Nephron (organoid): ENCODE measurements at regions not wholly inside any gene's neighbourhood (a gene's known extent, or its start where the extent isn't known, plus 50 kb on each side); places are given as distances from the start of the nearest gene placed in this dataset.

Experiments used
- H3K27ac Mint-ChIP-seq, 3 experiments: 2 replicates each; pipeline ENCODE4 v1.8.0; 2020; ENCODE audit warnings: mixed read lengths in 3 of 3, mild to moderate bottlenecking in 2 of 3, moderate library complexity in 1 of 3
- H3K27me3 Mint-ChIP-seq: 2 replicates; pipeline ENCODE4 v1.8.0; 2021; ENCODE audit warnings: low read depth, mild to moderate bottlenecking, moderate library complexity, mixed read lengths
- H3K36me3 Mint-ChIP-seq: 2 replicates; pipeline ENCODE4 v1.8.0; 2020; ENCODE audit warnings: low read depth, mixed read lengths
- H3K4me1 Mint-ChIP-seq: 2 replicates; pipeline ENCODE4 v1.8.0; 2020; ENCODE audit warnings: mixed read lengths
- H3K4me3 Mint-ChIP-seq, 3 experiments: 2 replicates each; pipeline ENCODE4 v1.8.0; 2020; ENCODE audit warnings: mild to moderate bottlenecking in 3 of 3, mixed read lengths in 3 of 3, moderate library complexity in 2 of 3
- H3K9me3 Mint-ChIP-seq: 2 replicates; pipeline ENCODE4 v1.8.0; 2020; ENCODE audit warnings: mixed read lengths
- TF ChIP-seq, protein P1 (sequence below), 3 experiments: fragments of 200-600 bp; sonication (generic); IDR thresholded peaks; one replicate each; pipeline ENCODE4 v1.5.0; 2021; ENCODE audit warnings: antibody characterized with exemption in 3 of 3; ENCODE audit not compliant: unreplicated experiment in 3 of 3

DNA sequence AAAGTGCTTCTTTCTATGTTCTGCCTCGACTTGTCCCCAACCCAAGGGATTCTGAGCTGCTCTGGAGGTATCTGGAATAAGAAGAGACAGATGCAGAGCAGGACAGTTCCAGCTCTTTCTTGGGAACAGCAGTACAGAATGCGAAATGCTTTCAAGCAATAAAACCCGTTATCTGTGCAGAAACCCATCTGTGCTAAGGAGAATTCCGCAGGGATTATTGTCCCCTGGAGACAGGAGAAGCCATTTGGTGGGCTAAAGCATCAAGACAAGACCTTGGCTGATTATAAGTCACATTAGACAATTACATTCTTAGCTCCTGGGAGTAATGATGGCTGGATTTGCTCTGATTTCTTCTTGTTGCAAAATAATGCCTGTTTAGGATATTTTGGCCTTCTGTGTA, 185.4 kb upstream of the GLI2 start:
- Mint-ChIP-seq H3K27me3 (peaks cover 80% of the 10 kb centered on the region), H3K4me3 (no peak overlapping the region), H3K36me3 (no peaks in the 10 kb centered on the region), H3K9me3 (no peaks in the 10 kb centered on the region), H3K27ac (no peak overlapping the region), H3K4me1 (peaks cover 39% of the 10 kb centered on the region)
- TF ChIP-seq, protein P1, sequence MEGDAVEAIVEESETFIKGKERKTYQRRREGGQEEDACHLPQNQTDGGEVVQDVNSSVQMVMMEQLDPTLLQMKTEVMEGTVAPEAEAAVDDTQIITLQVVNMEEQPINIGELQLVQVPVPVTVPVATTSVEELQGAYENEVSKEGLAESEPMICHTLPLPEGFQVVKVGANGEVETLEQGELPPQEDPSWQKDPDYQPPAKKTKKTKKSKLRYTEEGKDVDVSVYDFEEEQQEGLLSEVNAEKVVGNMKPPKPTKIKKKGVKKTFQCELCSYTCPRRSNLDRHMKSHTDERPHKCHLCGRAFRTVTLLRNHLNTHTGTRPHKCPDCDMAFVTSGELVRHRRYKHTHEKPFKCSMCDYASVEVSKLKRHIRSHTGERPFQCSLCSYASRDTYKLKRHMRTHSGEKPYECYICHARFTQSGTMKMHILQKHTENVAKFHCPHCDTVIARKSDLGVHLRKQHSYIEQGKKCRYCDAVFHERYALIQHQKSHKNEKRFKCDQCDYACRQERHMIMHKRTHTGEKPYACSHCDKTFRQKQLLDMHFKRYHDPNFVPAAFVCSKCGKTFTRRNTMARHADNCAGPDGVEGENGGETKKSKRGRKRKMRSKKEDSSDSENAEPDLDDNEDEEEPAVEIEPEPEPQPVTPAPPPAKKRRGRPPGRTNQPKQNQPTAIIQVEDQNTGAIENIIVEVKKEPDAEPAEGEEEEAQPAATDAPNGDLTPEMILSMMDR (IDR thresholded peaks at IDR 0.05; ENCODE audit: unreplicated experiment in 3 of 3) = no peak

DNA sequence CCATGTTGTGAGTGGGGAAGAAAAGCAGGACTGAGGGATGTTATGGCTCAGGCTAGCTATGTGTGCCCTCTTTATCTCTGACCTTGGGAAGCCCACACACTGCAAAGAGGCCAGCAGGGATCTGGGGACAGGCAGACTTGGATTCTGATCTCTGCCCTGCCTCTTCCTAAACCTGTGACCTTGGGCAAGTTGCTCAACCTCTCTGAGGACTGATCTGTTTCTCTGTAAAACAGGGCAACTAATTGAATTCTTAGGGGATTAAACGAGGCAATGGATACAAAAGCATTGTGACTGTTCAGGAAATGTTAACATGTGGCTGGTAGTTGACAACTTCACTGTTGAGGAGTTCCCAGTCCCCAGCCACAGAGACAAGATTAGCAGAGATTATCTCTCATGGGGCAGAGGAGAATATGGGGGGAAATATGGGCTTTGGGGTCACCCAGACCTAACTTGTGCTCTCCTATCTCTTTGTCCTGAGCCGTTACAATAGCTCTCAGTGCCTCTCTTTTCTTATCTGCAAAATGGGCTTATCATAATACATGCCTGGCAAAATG, 184.7 kb upstream of the GLI2 start:
- H3K27me3 Mint-ChIP-seq = peaks cover 73% of the 10 kb centered on the region
- H3K4me3 Mint-ChIP-seq = no peak overlapping the region
- H3K27ac Mint-ChIP-seq = no peak overlapping the region
- peaks cover 32% of the 10 kb centered on the region for H3K4me1 Mint-ChIP-seq
- no peaks in the 10 kb centered on the region for H3K9me3 Mint-ChIP-seq
- TF ChIP-seq, protein P1 (IDR thresholded peaks at IDR 0.05; ENCODE audit: unreplicated experiment in 3 of 3) = no peak
- no peaks in the 10 kb centered on the region for H3K36me3 Mint-ChIP-seq

DNA sequence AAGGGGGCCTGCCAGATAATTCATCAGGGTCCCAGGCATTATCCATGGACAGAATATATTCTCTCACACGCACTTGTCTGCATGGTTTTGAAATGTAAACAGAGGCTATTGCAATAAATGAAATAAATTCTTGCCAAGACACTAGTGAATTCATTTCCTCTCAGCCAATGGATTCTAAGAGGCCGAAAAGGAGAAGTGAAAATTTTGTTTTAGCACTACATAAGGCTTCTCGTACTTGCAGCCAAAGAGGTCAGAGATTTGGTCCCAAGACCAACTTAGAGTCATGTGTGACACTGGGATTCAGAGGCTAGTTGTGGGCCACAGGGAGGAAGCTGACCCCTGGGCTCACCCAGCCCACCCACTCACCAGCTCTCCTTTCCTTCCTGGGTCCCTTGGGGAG, 184.1 kb upstream of the GLI2 start:
- Mint-ChIP-seq H3K27ac (no peak overlapping the region), H3K4me1 (peaks cover 26% of the 10 kb centered on the region), H3K9me3 (no peaks in the 10 kb centered on the region), H3K27me3 (peaks cover 73% of the 10 kb centered on the region), H3K4me3 (no peak overlapping the region), H3K36me3 (no peaks in the 10 kb centered on the region)
- TF ChIP-seq, protein P1 (IDR thresholded peaks at IDR 0.05; ENCODE audit: unreplicated experiment in 3 of 3) = no peak

DNA sequence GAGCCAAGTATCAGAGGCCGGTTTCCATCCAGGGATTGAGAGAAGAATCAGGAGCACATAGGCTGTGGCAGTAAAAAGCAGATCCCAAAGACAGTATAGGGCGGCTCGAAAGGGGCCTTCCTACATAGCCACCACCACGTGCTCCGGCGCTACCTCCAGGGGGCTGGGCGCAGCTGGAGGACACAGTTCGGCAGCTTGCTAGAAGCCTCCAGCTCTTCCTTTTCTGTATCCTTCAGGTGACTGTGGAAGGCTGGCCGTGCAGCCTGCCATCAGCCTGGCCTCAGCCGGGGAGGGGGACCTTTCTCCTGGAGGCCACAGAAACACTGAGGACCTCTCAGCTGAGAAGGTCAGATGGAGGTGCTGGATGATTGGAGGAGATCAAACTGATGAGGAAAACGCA, 183.6 kb upstream of the GLI2 start:
- peaks cover 73% of the 10 kb centered on the region for H3K27me3 Mint-ChIP-seq
- H3K9me3 Mint-ChIP-seq = no peaks in the 10 kb centered on the region
- no peak overlapping the region for H3K4me3 Mint-ChIP-seq
- TF ChIP-seq, protein P1 (IDR thresholded peaks at IDR 0.05; ENCODE audit: unreplicated experiment in 3 of 3) = no peak
- no peaks in the 10 kb centered on the region for H3K36me3 Mint-ChIP-seq
- H3K4me1 Mint-ChIP-seq = peaks cover 23% of the 10 kb centered on the region
- no peak overlapping the region for H3K27ac Mint-ChIP-seq

DNA sequence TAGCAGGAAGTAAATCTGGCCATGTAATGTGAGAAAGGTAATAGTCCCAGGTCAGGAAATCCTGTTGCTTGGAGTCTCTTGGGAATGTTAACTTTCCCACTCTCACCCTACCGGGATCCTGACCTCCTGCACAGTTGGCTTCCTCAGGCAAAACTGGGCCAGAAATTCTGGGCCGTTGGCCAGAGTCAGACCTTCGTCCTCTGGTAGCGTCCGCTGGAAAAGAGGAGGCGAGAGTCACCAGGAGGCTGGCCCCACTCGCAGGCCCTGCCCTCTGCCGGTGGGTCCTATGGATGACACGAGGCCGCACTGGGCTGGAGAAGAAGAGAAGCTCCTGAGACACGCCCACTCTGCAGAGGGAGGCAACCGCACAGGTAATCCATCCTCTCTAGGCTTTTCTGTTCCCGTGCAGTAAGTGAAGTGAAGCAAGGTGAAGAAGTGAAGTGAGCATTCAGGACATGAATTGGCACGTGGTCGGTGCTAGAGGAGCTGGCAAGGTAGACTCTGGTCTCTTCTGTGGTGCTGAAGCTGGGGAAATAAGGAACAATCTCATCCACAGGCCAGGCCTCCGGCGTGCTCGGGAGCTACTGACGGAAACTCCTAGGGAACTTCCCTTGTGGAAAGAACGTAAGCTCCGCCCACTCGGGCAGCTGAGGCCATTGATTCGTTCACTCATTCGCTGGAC, 182.7 kb upstream of the GLI2 start:
- Mint-ChIP-seq H3K36me3 (no peaks in the 10 kb centered on the region), H3K27me3 (peaks cover 73% of the 10 kb centered on the region)

More for the DNA sequence above, 182.7 kb upstream of the GLI2 start:
- Mint-ChIP-seq H3K4me3 (no peak overlapping the region), H3K27ac (no peak overlapping the region), H3K9me3 (no peaks in the 10 kb centered on the region), H3K4me1 (peaks cover 20% of the 10 kb centered on the region)
- TF ChIP-seq, protein P1 (IDR thresholded peaks at IDR 0.05; ENCODE audit: unreplicated experiment in 3 of 3) = peak; percentile 51 to 72 (median 58)
